HUES64 (cell line): ENCODE measurements at regions not wholly inside any gene's neighbourhood (a gene's known extent, or its start where the extent isn't known, plus 50 kb on each side); places are given as distances from the start of the nearest gene placed in this dataset.

Source experiments
- H3K27ac ChIP-seq: 2 replicates; pipeline ENCODE4 v1.7.0; 2013; ENCODE audit warnings: low read depth, low read length, inconsistent platforms
- H3K27me3 ChIP-seq: 2 replicates; pipeline ENCODE4 v1.6.1; 2013; ENCODE audit warnings: mild to moderate bottlenecking, low read length; ENCODE audit not compliant: insufficient read depth
- H3K36me3 ChIP-seq: 2 replicates; pipeline ENCODE4 v1.6.1; 2013; ENCODE audit warnings: mild to moderate bottlenecking, low read length; ENCODE audit not compliant: insufficient read depth
- H3K4me1 ChIP-seq: 2 replicates; pipeline ENCODE4 v1.6.1; 2013; ENCODE audit warnings: mild to moderate bottlenecking, low read length, moderate library complexity; ENCODE audit not compliant: insufficient read depth
- H3K4me3 ChIP-seq: 2 replicates; pipeline ENCODE4 v1.5.1; 2013; ENCODE audit warnings: mild to moderate bottlenecking, low read length, moderate library complexity
- H3K9ac ChIP-seq: 2 replicates; pipeline ENCODE4 v1.6.1; 2013; ENCODE audit warnings: mild to moderate bottlenecking, low read depth, low read length
- H3K9me3 ChIP-seq: 2 replicates; pipeline ENCODE4 v1.6.1; 2013; ENCODE audit warnings: low read depth, low read length; ENCODE audit not compliant: insufficient read depth
- WGBS: fragments of 150-250, 120-280 bp; methylation state at CpG from one replicate; pipeline ENCODE4 v1.1.7; 2013; ENCODE audit warnings: missing lambda C conversion rate; 5-methylcytosine and 5-hydroxymethylcytosine counted together

DNA sequence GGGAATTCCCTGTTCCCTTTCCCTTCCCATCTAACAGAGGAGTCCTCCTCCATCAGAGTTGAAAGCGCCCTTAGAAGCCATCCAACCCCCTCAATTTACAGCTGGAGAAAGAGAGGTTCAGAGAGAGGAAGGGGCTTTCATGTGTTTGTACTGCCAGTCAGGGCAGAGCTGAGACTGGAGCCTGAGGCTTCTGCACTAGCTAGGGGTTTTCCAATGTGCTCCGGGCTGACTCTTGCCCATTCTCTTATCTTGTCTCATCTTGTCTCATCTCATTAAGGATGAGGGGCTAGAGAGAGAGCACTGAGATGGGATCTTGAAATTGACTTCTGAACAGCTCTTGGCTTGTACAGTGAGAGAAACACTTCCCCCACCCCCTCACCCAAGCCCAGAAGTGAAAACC lies 67.4 kb upstream of the SHB start:
- Histone ChIP-seq H3K27me3 (peaks cover 30% of the 10 kb centered on the region), H3K9me3 (no peaks in the 10 kb centered on the region), H3K9ac (no peak overlapping the region), H3K4me3 (no peak overlapping the region), H3K36me3 (no peaks in the 10 kb centered on the region), H3K4me1 (peaks cover 8% of the 10 kb centered on the region; the same call in 1 of the 2 replicates), H3K27ac (no peak overlapping the region)
- WGBS: 67% methylated on average over 1 of the region's 2 CpGs

DNA sequence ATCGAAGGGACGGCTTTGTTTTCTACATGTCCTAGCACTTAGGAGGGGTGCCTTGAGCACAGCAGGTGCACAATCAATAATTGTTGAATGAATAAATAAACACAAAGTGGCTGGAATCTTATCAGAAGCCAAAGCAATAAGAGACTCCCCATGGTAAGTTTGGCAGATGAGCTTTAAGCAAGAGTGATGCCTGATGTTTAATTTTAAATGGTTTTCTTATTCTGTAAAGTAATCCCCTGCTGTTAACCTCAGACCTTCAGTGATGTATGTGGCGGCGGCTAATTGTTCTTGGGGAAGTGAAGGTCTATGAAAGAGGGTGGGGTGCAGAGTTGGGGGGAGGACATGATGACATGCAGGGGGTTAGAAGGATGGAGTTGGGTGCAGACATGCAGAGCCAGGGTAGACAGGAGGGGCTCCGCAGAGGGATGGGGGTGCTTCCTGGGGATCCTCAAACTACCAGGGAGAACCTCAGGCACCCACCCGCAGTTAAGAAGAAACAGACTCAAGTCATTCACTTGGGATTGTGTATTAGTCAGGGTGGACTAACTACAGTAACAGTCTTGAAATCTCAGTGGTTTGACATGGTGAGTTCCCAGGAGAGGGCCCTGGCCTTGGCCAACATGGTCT lies 65.7 kb upstream of the SHB start:
- Histone ChIP-seq H3K4me1 (peaks cover 8% of the 10 kb centered on the region; the same call in 1 of the 2 replicates), H3K27me3 (peaks cover 13% of the 10 kb centered on the region), H3K36me3 (no peaks in the 10 kb centered on the region), H3K9ac (no peak overlapping the region), H3K9me3 (no peaks in the 10 kb centered on the region), H3K4me3 (no peak overlapping the region), H3K27ac (no peak overlapping the region)
- WGBS: 80% methylated on average over 6 of the region's 6 CpGs

- Histone ChIP-seq H3K27ac (no peak overlapping the region), H3K27me3 (peaks cover 11% of the 10 kb centered on the region), H3K9ac (no peak overlapping the region), H3K36me3 (no peaks in the 10 kb centered on the region), H3K9me3 (no peaks in the 10 kb centered on the region), H3K4me3 (no peak overlapping the region), H3K4me1 (peaks cover 8% of the 10 kb centered on the region; the same call in 1 of the 2 replicates)
Measured at GRCh38 chr9:38133595-38133994, 64.6 kb upstream of the SHB start.

GRCh38 chr9:38132956-38133355 lies 63.9 kb upstream of the SHB start:
- peaks cover 7% of the 10 kb centered on the region for H3K27me3 ChIP-seq
- 87% methylated on average over 5 of the region's 5 CpGs for WGBS

DNA sequence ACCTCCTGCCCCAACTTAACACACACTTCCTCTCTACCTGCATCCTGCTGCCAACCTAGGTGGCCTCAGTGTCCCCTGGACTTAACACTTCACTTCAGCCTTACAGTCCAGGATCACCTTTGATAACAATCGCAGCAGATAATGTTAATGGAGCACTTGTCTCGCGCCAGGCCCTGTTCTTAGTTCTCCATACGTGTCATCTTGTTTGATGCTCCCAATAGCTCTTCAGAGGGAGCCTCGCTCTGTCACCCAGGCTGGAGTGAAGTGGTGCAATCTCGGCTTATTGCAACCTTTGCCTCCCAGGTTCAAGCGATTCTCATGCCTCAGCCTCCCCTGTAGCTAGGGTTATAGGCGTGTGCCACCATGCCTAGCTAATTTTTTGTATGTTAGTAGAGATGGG lies 62.7 kb upstream of the SHB start:
- Histone ChIP-seq H3K9ac (no peak overlapping the region), H3K36me3 (no peaks in the 10 kb centered on the region), H3K27me3 (peaks cover 8% of the 10 kb centered on the region), H3K27ac (no peak overlapping the region), H3K4me3 (no peak overlapping the region), H3K9me3 (no peaks in the 10 kb centered on the region), H3K4me1 (peaks cover 8% of the 10 kb centered on the region; the same call in 1 of the 2 replicates)
- whole genome bisulfite sequencing: 83% methylated on average over 8 of the region's 8 CpGs

More at GRCh38 chr9:38132956-38133355, 63.9 kb upstream of the SHB start:
- Histone ChIP-seq H3K4me3 (no peak overlapping the region), H3K27ac (no peak overlapping the region), H3K4me1 (peaks cover 8% of the 10 kb centered on the region; the same call in 1 of the 2 replicates), H3K9ac (no peak overlapping the region), H3K36me3 (no peaks in the 10 kb centered on the region), H3K9me3 (no peaks in the 10 kb centered on the region)

DNA sequence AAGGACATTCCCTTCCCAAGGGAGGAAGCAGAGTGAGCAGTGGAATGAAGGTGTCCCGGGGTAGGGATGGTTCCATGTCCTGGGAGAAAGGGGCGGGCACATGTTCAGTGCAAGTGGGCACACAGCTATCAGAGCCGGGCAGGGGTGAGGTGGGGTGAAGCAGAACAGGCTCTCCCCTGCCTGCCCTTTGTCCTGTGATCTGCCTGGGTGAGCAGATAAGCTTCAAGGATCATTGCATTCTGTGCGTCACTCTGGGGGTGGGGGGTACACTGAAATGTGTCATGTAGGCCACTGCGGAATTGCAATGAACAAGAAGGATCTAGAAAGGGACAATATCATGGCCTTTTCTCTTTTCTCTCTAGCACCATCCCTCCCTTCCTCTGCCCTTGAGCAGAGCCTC lies 61.7 kb upstream of the SHB start:
- no peak overlapping the region for H3K9ac ChIP-seq
- no peaks in the 10 kb centered on the region for H3K36me3 ChIP-seq
- no peak overlapping the region for H3K4me3 ChIP-seq
- WGBS: 94% methylated on average over 5 of the region's 5 CpGs
- peaks cover 8% of the 10 kb centered on the region; the same call in 1 of the 2 replicates for H3K4me1 ChIP-seq
- no peaks in the 10 kb centered on the region for H3K9me3 ChIP-seq
- H3K27ac ChIP-seq: no peak overlapping the region
- peaks cover 11% of the 10 kb centered on the region for H3K27me3 ChIP-seq

DNA sequence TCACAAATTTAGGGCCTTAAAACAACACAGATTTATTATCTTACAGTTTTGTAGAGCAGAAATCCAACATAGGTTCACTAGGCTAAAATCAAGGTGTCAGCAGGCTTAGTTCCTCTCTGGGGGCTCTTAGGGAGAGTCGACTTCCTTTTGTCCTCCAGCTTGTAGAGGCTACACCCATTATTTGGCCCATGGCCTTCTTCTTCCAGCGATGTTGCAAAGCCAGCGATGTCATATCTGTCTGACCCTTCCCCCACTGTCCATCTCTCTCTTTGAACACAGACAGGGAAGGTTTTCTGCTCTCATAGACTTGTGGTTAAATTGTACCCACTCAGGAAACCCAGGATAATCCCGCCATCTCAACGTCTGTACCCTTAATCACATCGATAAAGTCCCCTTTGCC lies 60.3 kb upstream of the SHB start:
- no peaks in the 10 kb centered on the region for H3K36me3 ChIP-seq
- 98% methylated on average over 6 of the region's 6 CpGs for WGBS
- peaks cover 1% of the 10 kb centered on the region; the same call in 1 of the 2 replicates for H3K4me1 ChIP-seq
- no peak overlapping the region for H3K27ac ChIP-seq
- no peak overlapping the region for H3K4me3 ChIP-seq
- peaks cover 14% of the 10 kb centered on the region for H3K27me3 ChIP-seq
- H3K9me3 ChIP-seq: no peaks in the 10 kb centered on the region
- no peak overlapping the region for H3K9ac ChIP-seq

DNA sequence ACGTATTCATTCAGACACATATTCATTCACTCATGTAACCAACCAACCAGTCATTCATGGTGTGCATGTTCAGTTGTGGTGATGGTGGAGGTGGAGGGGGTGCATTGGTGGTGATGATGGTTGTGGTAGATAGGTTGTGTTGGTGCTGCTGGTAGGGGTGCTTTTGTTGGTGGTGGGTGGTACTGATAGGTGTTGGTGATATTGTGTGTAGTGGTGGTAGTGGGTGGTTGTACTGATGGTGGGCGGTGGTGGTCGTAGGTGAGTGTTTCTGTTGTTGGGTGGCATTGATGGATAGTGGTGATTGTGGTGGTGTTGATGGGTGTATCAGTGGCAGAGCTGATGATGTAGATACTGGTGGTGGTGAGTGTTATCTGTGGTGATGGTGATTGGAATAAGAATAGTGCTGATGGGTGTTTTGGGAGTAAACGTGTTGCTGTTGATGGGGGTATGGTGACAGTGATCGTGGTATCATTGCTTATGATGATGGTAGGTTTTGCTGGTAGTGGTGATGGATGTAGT lies 59.8 kb upstream of the SHB start:
- 92% methylated on average over 4 of the region's 5 CpGs for WGBS
- no peak overlapping the region for H3K27ac ChIP-seq
- no peaks in the 10 kb centered on the region for H3K4me1 ChIP-seq
- H3K27me3 ChIP-seq: peaks cover 14% of the 10 kb centered on the region
- no peaks in the 10 kb centered on the region for H3K9me3 ChIP-seq
- H3K4me3 ChIP-seq: no peak overlapping the region
- no peak overlapping the region for H3K9ac ChIP-seq
- H3K36me3 ChIP-seq: no peaks in the 10 kb centered on the region

DNA sequence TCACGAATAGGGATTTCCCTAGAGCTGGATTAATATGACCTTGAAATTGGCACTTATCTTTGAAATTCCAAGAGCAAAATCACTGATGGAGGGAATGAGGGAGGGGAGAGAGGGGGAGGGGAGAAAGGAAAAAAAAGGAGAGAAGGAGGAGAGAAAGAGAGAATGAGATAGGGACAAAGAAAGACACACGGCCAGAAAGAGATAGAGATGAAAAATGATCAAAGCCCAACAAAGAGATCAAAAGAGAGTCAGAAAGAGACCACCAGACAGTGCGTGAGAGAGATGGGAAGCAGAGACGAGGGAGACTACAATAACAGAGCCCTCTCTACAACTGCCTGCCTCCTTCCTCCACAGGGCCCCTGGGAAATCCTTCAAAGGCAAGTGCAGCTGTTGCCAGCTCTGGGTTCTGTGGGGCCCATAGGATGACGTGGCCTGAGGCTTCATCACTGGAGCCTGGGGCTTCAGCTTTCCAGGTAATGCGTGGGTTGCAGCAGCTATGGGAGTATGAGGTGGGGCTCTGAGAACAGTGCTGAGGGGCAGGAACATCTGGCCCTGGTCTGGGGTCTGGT lies 58.3 kb upstream of the SHB start:
- Histone ChIP-seq H3K36me3 (no peaks in the 10 kb centered on the region), H3K27ac (no peak overlapping the region), H3K9me3 (no peaks in the 10 kb centered on the region), H3K4me1 (no peaks in the 10 kb centered on the region), H3K4me3 (no peak overlapping the region), H3K9ac (no peak overlapping the region), H3K27me3 (peaks cover 11% of the 10 kb centered on the region; the same call in 1 of the 2 replicates)
- WGBS: 93% methylated on average over 6 of the region's 6 CpGs

GRCh38 chr9:38126730-38127129 lies 57.7 kb upstream of the SHB start:
- Histone ChIP-seq H3K27me3 (peaks cover 11% of the 10 kb centered on the region; the same call in 1 of the 2 replicates), H3K27ac (no peak overlapping the region)
- WGBS: 89% methylated on average over 6 of the region's 6 CpGs

DNA sequence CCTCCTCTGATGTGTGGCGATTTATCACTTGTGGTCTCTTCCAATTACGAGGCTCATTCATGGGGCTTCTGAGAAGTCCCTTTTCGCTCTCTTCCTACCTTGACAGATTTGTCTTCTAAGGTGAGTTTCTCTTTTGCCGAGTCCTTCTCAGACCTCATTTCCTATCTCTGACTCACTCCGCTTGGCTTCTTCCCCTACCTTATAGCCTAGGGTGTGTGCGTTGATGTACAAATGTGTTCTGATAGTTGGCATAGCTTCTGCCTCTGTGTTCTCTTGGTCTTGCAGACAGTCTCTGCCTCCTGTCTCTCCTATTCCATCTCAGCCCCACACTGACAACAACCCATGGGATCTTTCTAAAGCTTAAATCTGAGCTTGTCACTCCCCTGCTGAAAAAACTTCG lies 56.9 kb upstream of the SHB start:
- Histone ChIP-seq H3K9me3 (no peaks in the 10 kb centered on the region), H3K36me3 (no peaks in the 10 kb centered on the region), H3K27me3 (peaks cover 11% of the 10 kb centered on the region; the same call in 1 of the 2 replicates), H3K27ac (no peak overlapping the region), H3K9ac (no peak overlapping the region), H3K4me3 (no peak overlapping the region), H3K4me1 (no peaks in the 10 kb centered on the region)
- 85% methylated on average over 5 of the region's 7 CpGs for WGBS

More at GRCh38 chr9:38126730-38127129, 57.7 kb upstream of the SHB start:
- no peak overlapping the region for H3K9ac ChIP-seq
- no peaks in the 10 kb centered on the region for H3K36me3 ChIP-seq
- no peaks in the 10 kb centered on the region for H3K4me1 ChIP-seq
- no peak overlapping the region for H3K4me3 ChIP-seq
- H3K9me3 ChIP-seq: no peaks in the 10 kb centered on the region
